ENCODE measurements at regions not wholly inside any gene's neighbourhood (a gene's known extent, or its start where the extent isn't known, plus 50 kb on each side); places are given as distances from the start of the nearest gene placed in this dataset.
"Not testable (repeated sequence)": the region's sequence is repeated elsewhere in the genome, so short reads cannot be mapped to it uniquely, and the experiment has no call there.

DNA sequence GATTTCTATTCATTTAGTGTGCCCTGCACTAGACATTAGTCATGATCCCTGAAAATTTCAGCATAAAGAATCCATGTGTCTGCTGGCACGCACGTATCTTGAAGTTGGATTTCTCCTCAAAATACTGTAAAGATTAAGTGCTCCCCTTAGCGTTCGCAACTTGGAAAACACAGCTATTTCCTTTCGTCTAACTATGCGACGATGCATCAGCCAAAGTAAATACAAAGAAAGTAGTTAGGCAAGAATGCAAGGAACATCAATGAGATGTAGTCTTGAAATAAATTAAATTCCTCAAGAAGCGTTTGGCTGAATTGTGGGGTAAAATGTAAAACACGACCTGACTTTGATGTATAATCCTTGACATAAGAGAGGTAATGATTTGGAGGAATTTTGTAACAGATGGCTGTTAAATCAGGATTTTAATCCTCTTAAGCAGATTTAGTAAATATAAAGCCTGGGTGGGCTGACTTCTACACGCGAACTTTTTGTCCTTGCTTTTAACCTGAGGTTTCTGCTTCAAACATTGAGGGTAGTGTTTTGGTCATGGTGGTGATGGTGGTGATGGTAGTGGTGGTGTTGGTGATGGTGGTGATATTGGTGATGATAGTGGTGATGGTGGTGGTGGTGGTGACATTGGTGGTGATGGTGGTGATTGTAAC lies 88.2 kb downstream of the FOXF2 start:
- H3K36me3 Mint-ChIP-seq (ENCODE audit: low read depth, unreplicated experiment): no peaks in the 10 kb centered on the region
- H4K20me1 ChIP-seq (ENCODE audit: insufficient read depth, low read length): no peaks in the 10 kb centered on the region
- no peak overlapping the region for H3K27ac Mint-ChIP-seq (ENCODE audit: unreplicated experiment)
- H3K36me3 ChIP-seq (ENCODE audit: insufficient read depth, low read length): no peaks in the 10 kb centered on the region
- H3K27me3 ChIP-seq (ENCODE audit: insufficient read depth, low read length): no peaks in the 10 kb centered on the region
- H3K4me1 Mint-ChIP-seq (ENCODE audit: low read depth, unreplicated experiment): peaks cover 26% of the 10 kb centered on the region
- H2AFZ ChIP-seq (ENCODE audit: low read depth, low read length): no peak overlapping the region
- no peak for TF ChIP-seq EZH2 (IDR thresholded peaks at IDR 0.05; ENCODE audit: insufficient read depth, low read length)
- TF ChIP-seq, protein P1, sequence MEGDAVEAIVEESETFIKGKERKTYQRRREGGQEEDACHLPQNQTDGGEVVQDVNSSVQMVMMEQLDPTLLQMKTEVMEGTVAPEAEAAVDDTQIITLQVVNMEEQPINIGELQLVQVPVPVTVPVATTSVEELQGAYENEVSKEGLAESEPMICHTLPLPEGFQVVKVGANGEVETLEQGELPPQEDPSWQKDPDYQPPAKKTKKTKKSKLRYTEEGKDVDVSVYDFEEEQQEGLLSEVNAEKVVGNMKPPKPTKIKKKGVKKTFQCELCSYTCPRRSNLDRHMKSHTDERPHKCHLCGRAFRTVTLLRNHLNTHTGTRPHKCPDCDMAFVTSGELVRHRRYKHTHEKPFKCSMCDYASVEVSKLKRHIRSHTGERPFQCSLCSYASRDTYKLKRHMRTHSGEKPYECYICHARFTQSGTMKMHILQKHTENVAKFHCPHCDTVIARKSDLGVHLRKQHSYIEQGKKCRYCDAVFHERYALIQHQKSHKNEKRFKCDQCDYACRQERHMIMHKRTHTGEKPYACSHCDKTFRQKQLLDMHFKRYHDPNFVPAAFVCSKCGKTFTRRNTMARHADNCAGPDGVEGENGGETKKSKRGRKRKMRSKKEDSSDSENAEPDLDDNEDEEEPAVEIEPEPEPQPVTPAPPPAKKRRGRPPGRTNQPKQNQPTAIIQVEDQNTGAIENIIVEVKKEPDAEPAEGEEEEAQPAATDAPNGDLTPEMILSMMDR (IDR thresholded peaks at IDR 0.05; ENCODE audit: insufficient read depth, low read depth, low read length): peak; percentile 3
- H3K4me3 Mint-ChIP-seq (ENCODE audit: unreplicated experiment): no peak overlapping the region
- no peak overlapping the region for H3K4me3 ChIP-seq (ENCODE audit: insufficient read depth, low read depth, low read length)
- peaks cover 1% of the 10 kb centered on the region for H3K9me3 Mint-ChIP-seq (ENCODE audit: unreplicated experiment)
- H3K9me3 ChIP-seq (ENCODE audit: insufficient read depth, low read depth, low read length): no peaks in the 10 kb centered on the region
- no peaks in the 10 kb centered on the region for H3K79me2 ChIP-seq (ENCODE audit: insufficient read depth, low read length)
- H3K27me3 Mint-ChIP-seq (ENCODE audit: low read depth, unreplicated experiment): no peaks in the 10 kb centered on the region
- FAIRE-seq: no peak
- H3K9ac ChIP-seq (ENCODE audit: low read length): no peak overlapping the region
- H3K4me2 ChIP-seq (ENCODE audit: low read length): peak overlapping the region; percentile 33
- H3K27ac ChIP-seq (ENCODE audit: low read depth, low read length): no peak overlapping the region
- peaks cover 9% of the 10 kb centered on the region for H3K4me1 ChIP-seq (ENCODE audit: insufficient read depth, low read length)
- DNase-seq (ENCODE audit: low read depth): peak; percentile 85

DNA sequence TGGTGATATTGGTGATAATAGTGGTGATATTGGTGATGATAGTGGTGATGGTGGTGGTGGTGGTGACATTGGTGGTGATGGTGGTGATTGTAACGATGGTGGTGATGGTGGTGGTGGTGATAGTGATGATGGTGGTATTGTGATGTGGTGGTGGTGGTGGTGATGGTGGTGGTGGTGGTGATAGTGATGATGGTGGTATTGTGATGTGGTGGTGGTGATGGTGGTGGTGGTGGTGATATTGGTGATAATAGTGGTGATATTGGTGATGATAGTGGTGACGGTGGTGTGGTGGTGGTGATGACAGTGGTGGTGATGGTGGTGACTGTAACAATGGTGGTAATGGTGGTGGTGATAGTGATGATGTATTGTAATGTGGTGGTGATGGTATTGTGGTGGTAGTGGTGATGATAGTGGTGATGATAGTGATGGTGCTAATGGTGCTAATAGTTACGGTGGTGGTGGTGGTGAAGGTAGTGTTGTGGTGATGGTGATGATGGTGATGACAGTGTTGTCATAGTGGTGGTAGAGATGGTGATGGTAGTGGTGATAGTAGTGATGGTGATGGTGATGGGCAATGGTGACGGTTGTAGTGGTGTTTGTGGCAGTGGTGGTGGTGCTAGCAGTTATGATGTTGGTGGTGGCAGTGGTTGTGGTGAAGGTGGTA lies 88.9 kb downstream of the FOXF2 start:
- H3K4me1 Mint-ChIP-seq (ENCODE audit: low read depth, unreplicated experiment): peaks cover 22% of the 10 kb centered on the region
- not testable (repeated sequence) for H3K27ac Mint-ChIP-seq (ENCODE audit: unreplicated experiment); H3K9me3 ChIP-seq (ENCODE audit: insufficient read depth, low read depth, low read length); H3K9ac ChIP-seq (ENCODE audit: low read length); DNase-seq (ENCODE audit: low read depth); H3K36me3 ChIP-seq (ENCODE audit: insufficient read depth, low read length); FAIRE-seq; H2AFZ ChIP-seq (ENCODE audit: low read depth, low read length); H3K36me3 Mint-ChIP-seq (ENCODE audit: low read depth, unreplicated experiment); H3K4me3 Mint-ChIP-seq (ENCODE audit: unreplicated experiment); H3K4me3 ChIP-seq (ENCODE audit: insufficient read depth, low read depth, low read length); H3K27ac ChIP-seq (ENCODE audit: low read depth, low read length); H3K79me2 ChIP-seq (ENCODE audit: insufficient read depth, low read length); H3K27me3 Mint-ChIP-seq (ENCODE audit: low read depth, unreplicated experiment); H3K27me3 ChIP-seq (ENCODE audit: insufficient read depth, low read length); H4K20me1 ChIP-seq (ENCODE audit: insufficient read depth, low read length); H3K4me2 ChIP-seq (ENCODE audit: low read length); H3K4me1 ChIP-seq (ENCODE audit: insufficient read depth, low read length); H3K9me3 Mint-ChIP-seq (ENCODE audit: unreplicated experiment)

DNA sequence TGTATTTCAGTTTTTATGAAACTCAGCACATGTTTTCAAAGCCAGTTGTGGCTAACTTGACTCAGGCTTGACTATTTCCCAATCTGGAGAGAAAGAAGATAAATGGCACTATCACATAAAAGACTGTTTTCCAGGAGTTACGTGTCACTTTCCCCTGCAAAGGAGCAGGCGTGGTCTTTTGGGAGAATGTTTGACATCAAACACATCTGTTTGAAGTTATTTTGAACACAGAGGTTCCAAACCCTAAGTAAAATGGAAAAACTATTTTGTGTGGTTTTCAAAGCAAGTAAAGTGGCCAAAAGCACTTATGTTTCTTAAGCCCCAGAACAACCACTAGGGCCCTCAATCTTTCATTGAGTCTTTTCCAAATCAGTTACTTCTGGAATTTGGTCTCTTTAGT lies 89.7 kb downstream of the FOXF2 start:
- TF ChIP-seq, protein P1 (IDR thresholded peaks at IDR 0.05; ENCODE audit: insufficient read depth, low read depth, low read length): no peak
- no peak for TF ChIP-seq EZH2 (IDR thresholded peaks at IDR 0.05; ENCODE audit: insufficient read depth, low read length)
- H3K4me1 ChIP-seq (ENCODE audit: insufficient read depth, low read length): peaks cover 9% of the 10 kb centered on the region
- H2AFZ ChIP-seq (ENCODE audit: low read depth, low read length): no peak overlapping the region
- no peak overlapping the region for H3K4me3 ChIP-seq (ENCODE audit: insufficient read depth, low read depth, low read length)
- H3K36me3 ChIP-seq (ENCODE audit: insufficient read depth, low read length): no peaks in the 10 kb centered on the region
- no peaks in the 10 kb centered on the region for H3K27me3 Mint-ChIP-seq (ENCODE audit: low read depth, unreplicated experiment)
- H4K20me1 ChIP-seq (ENCODE audit: insufficient read depth, low read length): no peaks in the 10 kb centered on the region
- H3K9me3 ChIP-seq (ENCODE audit: insufficient read depth, low read depth, low read length): no peaks in the 10 kb centered on the region
- H3K27me3 ChIP-seq (ENCODE audit: insufficient read depth, low read length): no peaks in the 10 kb centered on the region
- H3K9me3 Mint-ChIP-seq (ENCODE audit: unreplicated experiment): peaks cover 1% of the 10 kb centered on the region
- H3K36me3 Mint-ChIP-seq (ENCODE audit: low read depth, unreplicated experiment): no peaks in the 10 kb centered on the region
- no peak overlapping the region for H3K9ac ChIP-seq (ENCODE audit: low read length)
- H3K27ac ChIP-seq (ENCODE audit: low read depth, low read length): no peak overlapping the region
- H3K4me1 Mint-ChIP-seq (ENCODE audit: low read depth, unreplicated experiment): peaks cover 18% of the 10 kb centered on the region
- peak; percentile 92 for DNase-seq (ENCODE audit: low read depth)
- no peaks in the 10 kb centered on the region for H3K79me2 ChIP-seq (ENCODE audit: insufficient read depth, low read length)
- no peak overlapping the region for H3K27ac Mint-ChIP-seq (ENCODE audit: unreplicated experiment)
- H3K4me3 Mint-ChIP-seq (ENCODE audit: unreplicated experiment): no peak overlapping the region
- FAIRE-seq: peak; percentile 37
- no peak overlapping the region for H3K4me2 ChIP-seq (ENCODE audit: low read length)

Measured in astrocyte (in vitro differentiated cells and primary cell).